Cortex of kidney (tissue), 1 donor: ENCODE measurements at regions not wholly inside any gene's neighbourhood (a gene's known extent, or its start where the extent isn't known, plus 50 kb on each side); places are given as distances from the start of the nearest gene placed in this dataset.
"Not testable (repeated sequence)": the region's sequence is repeated elsewhere in the genome, so short reads cannot be mapped to it uniquely, and the experiment has no call there.

ENCODE experiments used
- DNase-seq: peaks from one replicate; lab custom pipeline; 2025; lab: John Stamatoyannopoulos, UW

- no peak for DNase-seq
These were observed 1053.2 kb downstream of the REEP3 start for GRCh38 chr10:64574371-64574770.

- no peak for DNase-seq
These were observed 1055.3 kb downstream of the REEP3 start for GRCh38 chr10:64576497-64576896.

- DNase-seq, result not testable (repeated sequence)
These were observed 1057.6 kb downstream of the REEP3 start for GRCh38 chr10:64578757-64579156.

GRCh38 chr10:64586934-64587503, 1065.8 kb downstream of the REEP3 start:
- DNase-seq, result no peak

GRCh38 chr10:64594072-64594471, 1072.9 kb downstream of the REEP3 start:
- no peak for DNase-seq

GRCh38 chr10:64598600-64598999, 1077.4 kb downstream of the REEP3 start:
- no peak for DNase-seq

- no peak for DNase-seq
These were observed 1080.1 kb downstream of the REEP3 start for GRCh38 chr10:64601298-64601697.

GRCh38 chr10:64617085-64617484, 1095.9 kb downstream of the REEP3 start:
- DNase-seq, result no peak

- DNase-seq, result no peak
These were observed 1097.9 kb downstream of the REEP3 start for GRCh38 chr10:64619102-64619501.

- no peak for DNase-seq
These were observed 1105.7 kb downstream of the REEP3 start for GRCh38 chr10:64626924-64627323.

GRCh38 chr10:64630534-64630933, 1109.3 kb downstream of the REEP3 start:
- DNase-seq, result no peak

- no peak for DNase-seq
These were observed 1114.7 kb downstream of the REEP3 start for GRCh38 chr10:64635906-64636305.

GRCh38 chr10:64636461-64636860, 1115.3 kb downstream of the REEP3 start:
- no peak for DNase-seq

GRCh38 chr10:64637939-64638338, 1116.7 kb downstream of the REEP3 start:
- DNase-seq, result no peak

GRCh38 chr10:64648915-64649314, 1127.7 kb downstream of the REEP3 start:
- DNase-seq, result no peak

GRCh38 chr10:64658528-64658927, 1137.3 kb downstream of the REEP3 start:
- no peak for DNase-seq

GRCh38 chr10:64659311-64659710, 1138.1 kb downstream of the REEP3 start:
- no peak for DNase-seq

GRCh38 chr10:64682043-64682442, 1160.8 kb downstream of the REEP3 start:
- DNase-seq, result no peak

- no peak for DNase-seq
These were observed 1169.0 kb downstream of the REEP3 start for GRCh38 chr10:64690194-64690593.

- no peak for DNase-seq
These were observed 1178.0 kb downstream of the REEP3 start for GRCh38 chr10:64699244-64699643.

- not testable (repeated sequence) for DNase-seq
These were observed 1180.9 kb downstream of the REEP3 start for GRCh38 chr10:64702086-64702485.

- DNase-seq, result no peak
These were observed 1187.9 kb downstream of the REEP3 start for GRCh38 chr10:64708884-64709681.

GRCh38 chr10:64726466-64726865, 1205.3 kb downstream of the REEP3 start:
- no peak for DNase-seq

- DNase-seq, result no peak
These were observed 1209.8 kb downstream of the REEP3 start for GRCh38 chr10:64731016-64731415.
